ENCODE measurements at regions not wholly inside any gene's neighbourhood (a gene's known extent, or its start where the extent isn't known, plus 50 kb on each side); places are given as distances from the start of the nearest gene placed in this dataset.

DNA sequence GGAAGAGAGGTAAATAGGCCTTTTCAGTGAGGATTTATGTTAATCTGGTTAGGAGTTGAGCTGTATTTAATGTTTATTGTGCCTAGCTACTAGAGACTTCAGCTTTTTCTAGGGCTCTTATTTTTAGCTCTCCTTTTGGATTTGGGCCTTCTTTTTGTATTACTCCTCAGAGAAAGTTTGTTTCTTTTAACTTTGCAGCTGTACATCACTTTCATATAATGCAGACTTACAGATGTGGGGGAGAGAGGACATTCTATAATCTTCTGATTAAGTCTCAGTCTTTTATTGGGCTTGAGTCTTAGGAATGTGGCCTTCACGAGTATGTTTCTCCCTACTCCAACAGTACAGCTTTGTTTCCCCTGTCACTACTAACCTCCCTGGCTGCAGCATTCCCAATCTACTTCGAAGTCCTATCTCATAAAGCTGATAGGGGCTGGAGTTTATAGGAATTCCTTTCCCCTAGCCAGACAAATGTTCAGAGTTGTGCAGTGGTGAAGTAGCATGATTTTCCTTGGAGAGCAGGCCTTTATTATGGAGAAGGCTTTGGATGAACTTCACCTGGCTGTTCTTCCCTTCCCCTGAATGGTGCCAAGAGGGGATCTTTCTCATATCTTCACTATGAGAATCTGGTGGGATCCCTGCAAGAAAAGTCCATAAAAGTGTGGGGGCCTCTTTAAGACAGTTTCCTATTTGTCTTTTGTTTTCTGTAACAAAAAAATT, 82.2 kb upstream of the CBLB start:
- intact Hi-C loops (cut with DNase I; ENCODE audit: low total_unique reads): no loop called here
- DNase-seq: no peak
- in situ Hi-C loops (cut with MboI; ENCODE audit: low sequenced_read_pairs in 4 of 4): no loop called here
- H3K4me1 ChIP-seq: no peaks in the 10 kb centered on the region
- TF ChIP-seq, protein P1, sequence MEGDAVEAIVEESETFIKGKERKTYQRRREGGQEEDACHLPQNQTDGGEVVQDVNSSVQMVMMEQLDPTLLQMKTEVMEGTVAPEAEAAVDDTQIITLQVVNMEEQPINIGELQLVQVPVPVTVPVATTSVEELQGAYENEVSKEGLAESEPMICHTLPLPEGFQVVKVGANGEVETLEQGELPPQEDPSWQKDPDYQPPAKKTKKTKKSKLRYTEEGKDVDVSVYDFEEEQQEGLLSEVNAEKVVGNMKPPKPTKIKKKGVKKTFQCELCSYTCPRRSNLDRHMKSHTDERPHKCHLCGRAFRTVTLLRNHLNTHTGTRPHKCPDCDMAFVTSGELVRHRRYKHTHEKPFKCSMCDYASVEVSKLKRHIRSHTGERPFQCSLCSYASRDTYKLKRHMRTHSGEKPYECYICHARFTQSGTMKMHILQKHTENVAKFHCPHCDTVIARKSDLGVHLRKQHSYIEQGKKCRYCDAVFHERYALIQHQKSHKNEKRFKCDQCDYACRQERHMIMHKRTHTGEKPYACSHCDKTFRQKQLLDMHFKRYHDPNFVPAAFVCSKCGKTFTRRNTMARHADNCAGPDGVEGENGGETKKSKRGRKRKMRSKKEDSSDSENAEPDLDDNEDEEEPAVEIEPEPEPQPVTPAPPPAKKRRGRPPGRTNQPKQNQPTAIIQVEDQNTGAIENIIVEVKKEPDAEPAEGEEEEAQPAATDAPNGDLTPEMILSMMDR (IDR thresholded peaks at IDR 0.05 in 4 of 5, conservative IDR thresholded peaks at IDR 0.05 in 1 of 5): no peak
- TF ChIP-seq POLR2A (IDR thresholded peaks at IDR 0.05): no peak
- H3K4me3 ChIP-seq: no peak overlapping the region
- ATAC-seq: no peak
- H3K36me3 ChIP-seq: no peaks in the 10 kb centered on the region
- H3K27ac ChIP-seq: no peak overlapping the region
- H3K27me3 ChIP-seq: no peaks in the 10 kb centered on the region
- no peaks in the 10 kb centered on the region for H3K9me3 ChIP-seq

DNA sequence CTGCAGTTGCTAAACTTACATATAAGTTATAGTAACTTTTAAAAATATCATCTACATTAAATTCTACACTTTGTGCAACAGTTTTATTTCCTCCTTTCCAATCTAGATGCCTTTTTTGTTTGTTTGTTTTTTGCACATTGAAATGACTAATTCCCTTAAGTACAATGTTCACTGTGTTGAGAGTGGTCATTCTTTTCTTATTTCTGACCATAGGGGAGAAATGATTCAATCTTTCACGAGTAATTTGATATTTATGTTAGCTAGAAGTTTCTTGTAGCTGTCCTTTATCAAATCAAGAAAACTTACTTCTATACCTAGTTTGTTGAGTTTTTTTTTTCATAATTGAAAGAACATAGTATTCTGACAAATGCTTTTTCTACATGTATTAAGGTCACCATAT, 85.0 kb upstream of the CBLB start:
- Histone ChIP-seq H3K36me3 (no peaks in the 10 kb centered on the region), H3K27me3 (no peaks in the 10 kb centered on the region), H3K27ac (no peak overlapping the region), H3K4me3 (no peak overlapping the region), H3K9me3 (no peaks in the 10 kb centered on the region), H3K4me1 (no peaks in the 10 kb centered on the region)
- intact Hi-C loops (cut with DNase I; ENCODE audit: low total_unique reads): no loop called here
- TF ChIP-seq, protein P1 (IDR thresholded peaks at IDR 0.05 in 4 of 5, conservative IDR thresholded peaks at IDR 0.05 in 1 of 5): no peak
- TF ChIP-seq POLR2A (IDR thresholded peaks at IDR 0.05): no peak
- DNase-seq (no peak), ATAC-seq (no peak)
- in situ Hi-C loops (cut with MboI; ENCODE audit: low sequenced_read_pairs in 4 of 4): no loop called here

DNA sequence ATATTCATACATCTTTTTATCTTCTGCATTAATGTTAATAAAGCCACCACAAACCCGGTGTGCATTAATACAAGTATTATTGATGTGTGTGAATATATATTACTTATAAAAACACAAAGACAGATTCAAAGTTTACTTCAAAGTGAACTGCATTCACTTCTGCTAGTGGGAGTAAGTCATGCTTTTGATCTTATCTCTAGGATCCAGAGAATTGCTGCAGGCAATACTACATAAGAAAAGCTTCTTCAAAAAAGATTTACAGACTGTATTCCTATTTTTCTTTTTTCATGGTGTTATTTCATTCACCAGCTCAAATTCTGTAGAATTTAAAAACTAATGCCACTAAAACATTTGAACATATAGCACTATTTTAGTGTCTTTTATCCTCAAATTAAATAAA, 87.5 kb upstream of the CBLB start:
- intact Hi-C loops (cut with DNase I; ENCODE audit: low total_unique reads) (no loop called here), in situ Hi-C loops (cut with MboI; ENCODE audit: low sequenced_read_pairs in 4 of 4) (no loop called here)
- ATAC-seq (no peak), DNase-seq (no peak)
- no peaks in the 10 kb centered on the region for H3K36me3 ChIP-seq
- H3K9me3 ChIP-seq: no peaks in the 10 kb centered on the region
- TF ChIP-seq, protein P1 (IDR thresholded peaks at IDR 0.05 in 4 of 5, conservative IDR thresholded peaks at IDR 0.05 in 1 of 5): no peak
- no peak for TF ChIP-seq POLR2A (IDR thresholded peaks at IDR 0.05)
- no peak overlapping the region for H3K27ac ChIP-seq
- no peak overlapping the region for H3K4me3 ChIP-seq
- H3K4me1 ChIP-seq: no peaks in the 10 kb centered on the region
- H3K27me3 ChIP-seq: no peaks in the 10 kb centered on the region

DNA sequence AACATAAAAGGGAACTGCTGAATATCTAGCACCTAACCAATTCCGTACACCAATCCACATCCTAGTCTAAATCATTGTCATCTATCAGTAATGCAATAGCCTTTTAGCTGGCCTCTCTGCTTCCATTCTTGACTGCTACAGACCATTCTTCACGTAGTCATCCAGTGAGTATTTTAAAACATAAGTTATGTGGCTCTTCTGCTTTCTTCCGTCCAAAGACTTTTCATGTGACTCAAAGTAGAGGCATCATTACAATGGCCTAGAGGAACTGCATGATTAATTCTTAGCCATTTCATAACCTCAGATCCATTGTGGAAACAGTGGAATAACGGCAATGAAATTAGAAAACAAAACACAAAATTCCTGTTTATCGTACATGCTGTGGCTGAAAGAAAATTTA, 88.9 kb upstream of the CBLB start:
- H3K4me3 ChIP-seq: no peak overlapping the region
- in situ Hi-C loops (cut with MboI; ENCODE audit: low sequenced_read_pairs in 4 of 4) (no loop called here), intact Hi-C loops (cut with DNase I; ENCODE audit: low total_unique reads) (no loop called here)
- DNase-seq (no peak), ATAC-seq (no peak)
- H3K36me3 ChIP-seq: no peaks in the 10 kb centered on the region
- H3K4me1 ChIP-seq: no peaks in the 10 kb centered on the region
- H3K27me3 ChIP-seq: no peaks in the 10 kb centered on the region
- H3K27ac ChIP-seq: no peak overlapping the region
- no peaks in the 10 kb centered on the region for H3K9me3 ChIP-seq
- TF ChIP-seq, protein P1 (IDR thresholded peaks at IDR 0.05 in 4 of 5, conservative IDR thresholded peaks at IDR 0.05 in 1 of 5): no peak
- no peak for TF ChIP-seq POLR2A (IDR thresholded peaks at IDR 0.05)
